ENCODE measurements at regions not wholly inside any gene's neighbourhood (a gene's known extent, or its start where the extent isn't known, plus 50 kb on each side); places are given as distances from the start of the nearest gene placed in this dataset.

- no peak for DNase-seq
Observed at GRCh38 chrX:120819126-120819525, 56.5 kb downstream of the CT47B1 start.

- DNase-seq, result no peak
Observed at GRCh38 chrX:120813982-120814381, 61.7 kb downstream of the CT47B1 start.

GRCh38 chrX:120801426-120801825 is 74.2 kb downstream of the CT47B1 start:
- DNase-seq, result no peak

- no peak for DNase-seq
Observed at GRCh38 chrX:120797188-120797851, 78.3 kb downstream of the CT47B1 start.

- no peak for DNase-seq
Observed at GRCh38 chrX:120795301-120795700, 80.4 kb downstream of the CT47B1 start.

- DNase-seq, result no peak
Observed at GRCh38 chrX:120794525-120794975, 81.1 kb downstream of the CT47B1 start.

- DNase-seq, result no peak
Observed at GRCh38 chrX:120793098-120793497, 82.6 kb downstream of the CT47B1 start.

GRCh38 chrX:120791013-120791643 is 84.5 kb downstream of the CT47B1 start:
- DNase-seq, result no peak

- no peak for DNase-seq
Observed at GRCh38 chrX:120790552-120790951, 85.1 kb downstream of the CT47B1 start.

GRCh38 chrX:120790118-120790517 is 85.5 kb downstream of the CT47B1 start:
- no peak for DNase-seq

GRCh38 chrX:120781403-120781802 is 94.3 kb downstream of the CT47B1 start:
- DNase-seq, result no peak

GRCh38 chrX:120775959-120776358 is 99.7 kb downstream of the CT47B1 start:
- DNase-seq, result no peak

GRCh38 chrX:120774606-120775005 is 101.1 kb downstream of the CT47B1 start:
- no peak for DNase-seq

GRCh38 chrX:120773801-120774200 is 101.9 kb downstream of the CT47B1 start:
- DNase-seq, result no peak

- DNase-seq, result no peak
Observed at GRCh38 chrX:120769576-120770341, 105.9 kb downstream of the CT47B1 start.

GRCh38 chrX:120768681-120769080 is 107.0 kb downstream of the CT47B1 start:
- no peak for DNase-seq

- DNase-seq, result no peak
Observed at GRCh38 chrX:120768254-120768653, 107.4 kb downstream of the CT47B1 start.

- no peak for DNase-seq
Observed at GRCh38 chrX:120763269-120763668, 112.4 kb downstream of the CT47B1 start.

- DNase-seq, result no peak
Observed at GRCh38 chrX:120761810-120762209, 113.9 kb downstream of the CT47B1 start.

- no peak for DNase-seq
Observed at GRCh38 chrX:120759685-120760084, 116.0 kb downstream of the CT47B1 start.

- DNase-seq, result no peak
Observed at GRCh38 chrX:120755066-120755846, 120.4 kb downstream of the CT47B1 start.

GRCh38 chrX:120753413-120754251 is 122.0 kb downstream of the CT47B1 start:
- peak; percentile 7 for DNase-seq

Data from stimulated activated naive CD4-positive, alpha-beta T cell treated with Interleukin-2 at 50 U/mL for 16 hours (primary cell).